BLaER1 treated with 17β-estradiol and CSF1 and Interleukin-3, amounts not matched to agents 10 nM and 100 nM (cell line): ENCODE measurements at regions not wholly inside any gene's neighbourhood (a gene's known extent, or its start where the extent isn't known, plus 50 kb on each side); places are given as distances from the start of the nearest gene placed in this dataset.

Experiments
- H3K27ac ChIP-seq, 11 experiments: shearing (Covaris generic); formaldehyde crosslinking; 2 replicates each; pipeline ENCODE4 v1.8.1; 2022
- H3K27me3 ChIP-seq, 11 experiments: shearing (Covaris generic); formaldehyde crosslinking; 2 replicates each; pipeline ENCODE4 v1.8.1; 2022
- H3K36me3 ChIP-seq, 11 experiments: shearing (Covaris generic); formaldehyde crosslinking; 2 replicates each; pipeline ENCODE4 v1.8.1; 2022
- H3K4me1 ChIP-seq, 10 experiments: shearing (Covaris generic); formaldehyde crosslinking; 2 replicates each; pipeline ENCODE4 v1.8.1; 2022
- H3K4me2 ChIP-seq, 11 experiments: shearing (Covaris generic); formaldehyde crosslinking; 2 replicates each; pipeline ENCODE4 v1.8.1; 2022
- H3K4me3 ChIP-seq, 10 experiments: shearing (Covaris generic); formaldehyde crosslinking; 2 replicates each; pipeline ENCODE4 v1.8.1; 2022
- H3K9ac ChIP-seq, 11 experiments: shearing (Covaris generic); formaldehyde crosslinking; 2 replicates each; pipeline ENCODE4 v1.8.1; 2022
- H3K9me3 ChIP-seq, 11 experiments: shearing (Covaris generic); formaldehyde crosslinking; replicated peaks in 1 of 11; 2 replicates each; pipeline ENCODE4 v1.8.1; 2022
- H4K20me1 ChIP-seq, 11 experiments: shearing (Covaris generic); formaldehyde crosslinking; 2 replicates each; pipeline ENCODE4 v1.8.1; 2022
- Cebpa-rat ChIP-seq, 11 experiments: shearing (Covaris generic); IDR thresholded peaks; 2 replicates each; pipeline ENCODE4 v1.8.1; 2022

GRCh38 chr13:54912367-54912766, 1883.8 kb downstream of the OLFM4 start:
- H4K20me1 ChIP-seq: no peaks in the 10 kb centered on the region
- no peak overlapping the region for H3K4me2 ChIP-seq
- H3K4me3 ChIP-seq: no peak overlapping the region
- peaks cover 0 to under 1% (median 0%) of the 10 kb centered on the region in 11 experiments; a peak in 1 of 22 replicates for H3K9me3 ChIP-seq
- no peaks in the 10 kb centered on the region for H3K4me1 ChIP-seq
- no peaks in the 10 kb centered on the region for H3K27me3 ChIP-seq
- no peak overlapping the region for H3K27ac ChIP-seq
- no peak overlapping the region for H3K9ac ChIP-seq
- H3K36me3 ChIP-seq: no peaks in the 10 kb centered on the region
- no peak for TF ChIP-seq Cebpa-rat (IDR thresholded peaks at IDR 0.05)

- H3K27ac ChIP-seq: no peak overlapping the region
- TF ChIP-seq Cebpa-rat (IDR thresholded peaks at IDR 0.05): no peak
- no peak overlapping the region for H3K4me2 ChIP-seq
- no peaks in the 10 kb centered on the region for H3K36me3 ChIP-seq
- H3K27me3 ChIP-seq: no peaks in the 10 kb centered on the region
- no peaks in the 10 kb centered on the region for H4K20me1 ChIP-seq
- no peak overlapping the region for H3K4me3 ChIP-seq
- H3K9me3 ChIP-seq: peaks cover 0 to 5% (median 0%) of the 10 kb centered on the region in 11 experiments; a peak in 1 of 22 replicates
- no peaks in the 10 kb centered on the region for H3K4me1 ChIP-seq
- H3K9ac ChIP-seq: no peak overlapping the region
Observed at GRCh38 chr13:54913668-54914067, 1885.1 kb downstream of the OLFM4 start.

GRCh38 chr13:54927538-54927937, 1898.9 kb downstream of the OLFM4 start:
- H3K27me3 ChIP-seq: no peaks in the 10 kb centered on the region
- H3K4me1 ChIP-seq: no peaks in the 10 kb centered on the region
- 0 out of 22 replicates have a peak, but pooled peaks cover 0 to 6% (median 0%) of the 10 kb centered on the region in 11 experiments for H3K9me3 ChIP-seq
- TF ChIP-seq Cebpa-rat (IDR thresholded peaks at IDR 0.05): no peak
- H3K4me2 ChIP-seq: no peak overlapping the region
- no peak overlapping the region for H3K4me3 ChIP-seq
- H3K9ac ChIP-seq: no peak overlapping the region
- H3K27ac ChIP-seq: no peak overlapping the region
- no peaks in the 10 kb centered on the region for H4K20me1 ChIP-seq
- no peaks in the 10 kb centered on the region for H3K36me3 ChIP-seq

GRCh38 chr13:54928071-54928470, 1899.5 kb downstream of the OLFM4 start:
- Histone ChIP-seq H3K27me3 (no peaks in the 10 kb centered on the region), H3K4me1 (no peaks in the 10 kb centered on the region), H3K9me3 (0 out of 22 replicates have a peak, but pooled peaks cover 0 to 6% (median 0%) of the 10 kb centered on the region in 11 experiments), H4K20me1 (no peaks in the 10 kb centered on the region), H3K4me3 (no peak overlapping the region), H3K4me2 (no peak overlapping the region), H3K27ac (no peak overlapping the region), H3K36me3 (no peaks in the 10 kb centered on the region), H3K9ac (no peak overlapping the region)
- no peak for TF ChIP-seq Cebpa-rat (IDR thresholded peaks at IDR 0.05)

GRCh38 chr13:54934121-54934520, 1905.5 kb downstream of the OLFM4 start:
- Histone ChIP-seq H3K4me1 (no peaks in the 10 kb centered on the region), H3K9me3 (peaks cover 0 to 11% (median 8%) of the 10 kb centered on the region in 11 experiments; a peak in 4 of 22 replicates), H3K36me3 (no peaks in the 10 kb centered on the region), H4K20me1 (no peaks in the 10 kb centered on the region), H3K27ac (no peak overlapping the region), H3K4me3 (no peak overlapping the region), H3K4me2 (no peak overlapping the region), H3K9ac (no peak overlapping the region), H3K27me3 (no peaks in the 10 kb centered on the region)
- no peak for TF ChIP-seq Cebpa-rat (IDR thresholded peaks at IDR 0.05)

DNA sequence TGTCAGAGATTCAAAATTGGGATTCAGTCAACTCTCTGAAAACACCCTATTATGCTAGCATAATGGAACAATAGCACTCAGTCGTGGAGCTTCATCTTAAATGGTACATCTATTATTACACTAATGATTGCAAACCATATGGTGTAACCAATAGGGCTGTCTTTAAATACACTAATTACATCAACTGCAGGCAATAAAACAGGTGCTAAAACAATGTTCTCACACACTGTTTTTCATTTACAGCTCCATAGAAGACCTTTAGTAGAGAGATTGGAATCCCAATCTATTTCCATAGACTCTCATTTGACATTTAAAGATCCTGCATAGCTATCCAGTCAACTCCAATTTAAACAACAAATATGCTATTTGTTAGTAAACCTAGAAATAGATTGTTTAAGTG, 1917.4 kb downstream of the OLFM4 start:
- H3K9ac ChIP-seq: no peak overlapping the region
- no peaks in the 10 kb centered on the region for H4K20me1 ChIP-seq
- H3K4me2 ChIP-seq: no peak overlapping the region
- no peaks in the 10 kb centered on the region for H3K36me3 ChIP-seq
- H3K9me3 ChIP-seq: 0 out of 22 replicates have a peak, but pooled peaks cover 0 to 4% (median 0%) of the 10 kb centered on the region in 11 experiments
- H3K4me3 ChIP-seq: no peak overlapping the region
- no peaks in the 10 kb centered on the region for H3K4me1 ChIP-seq
- no peak overlapping the region for H3K27ac ChIP-seq
- no peak for TF ChIP-seq Cebpa-rat (IDR thresholded peaks at IDR 0.05)
- no peaks in the 10 kb centered on the region for H3K27me3 ChIP-seq

- no peak for TF ChIP-seq Cebpa-rat (IDR thresholded peaks at IDR 0.05)
- Histone ChIP-seq H3K9me3 (0 out of 22 replicates have a peak, but pooled peaks cover 0 to 4% (median 0%) of the 10 kb centered on the region in 11 experiments), H3K27me3 (no peaks in the 10 kb centered on the region), H3K4me2 (no peak overlapping the region), H4K20me1 (no peaks in the 10 kb centered on the region), H3K36me3 (no peaks in the 10 kb centered on the region), H3K9ac (no peak overlapping the region), H3K4me3 (no peak overlapping the region), H3K4me1 (no peaks in the 10 kb centered on the region), H3K27ac (no peak overlapping the region)
Observed at GRCh38 chr13:54949735-54950134, 1921.1 kb downstream of the OLFM4 start.

DNA sequence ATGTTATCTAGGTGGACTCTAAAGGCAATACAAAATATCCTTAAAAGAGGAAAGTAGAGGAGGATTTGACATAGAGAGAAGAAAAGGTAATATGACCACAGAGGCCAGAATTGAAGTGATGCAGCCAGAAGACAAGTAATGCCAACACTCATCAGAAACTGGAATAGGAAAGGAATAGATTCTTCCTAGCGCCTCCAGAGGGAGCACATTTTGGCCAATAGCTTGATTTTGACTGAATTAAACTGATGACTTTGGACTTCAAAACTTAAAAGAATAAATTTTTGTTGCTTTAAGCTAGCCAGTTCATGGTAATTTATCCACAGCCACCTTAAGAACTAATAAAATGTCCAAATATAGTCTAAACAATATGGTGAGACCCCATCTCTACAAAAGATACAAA, 1921.9 kb downstream of the OLFM4 start:
- TF ChIP-seq Cebpa-rat (IDR thresholded peaks at IDR 0.05): no peak
- H3K9me3 ChIP-seq: 0 out of 22 replicates have a peak, but pooled peaks cover 0 to 4% (median 0%) of the 10 kb centered on the region in 11 experiments
- H3K4me3 ChIP-seq: no peak overlapping the region
- H3K36me3 ChIP-seq: no peaks in the 10 kb centered on the region
- no peaks in the 10 kb centered on the region for H3K27me3 ChIP-seq
- no peaks in the 10 kb centered on the region for H4K20me1 ChIP-seq
- H3K27ac ChIP-seq: no peak overlapping the region
- no peak overlapping the region for H3K4me2 ChIP-seq
- no peak overlapping the region for H3K9ac ChIP-seq
- H3K4me1 ChIP-seq: no peaks in the 10 kb centered on the region

DNA sequence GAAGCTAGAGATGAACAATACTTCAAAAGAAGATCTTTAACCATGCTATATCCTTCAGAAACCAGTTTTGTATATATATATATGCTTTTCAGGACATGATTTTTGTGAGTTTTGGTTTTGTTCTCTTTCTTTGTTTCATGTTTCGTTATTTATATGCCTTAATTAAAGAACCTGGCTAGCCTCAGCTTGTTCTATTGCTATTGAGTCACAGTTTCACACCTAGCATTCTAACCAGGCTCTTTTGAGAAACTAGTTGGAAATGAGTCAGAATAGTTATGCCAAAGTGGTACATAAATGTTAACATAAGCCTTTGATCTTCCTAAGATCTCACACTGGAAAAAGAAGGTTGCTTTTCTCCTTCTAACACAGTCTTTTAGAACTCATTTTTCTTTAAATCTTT, 1925.2 kb downstream of the OLFM4 start:
- Histone ChIP-seq H3K9ac (no peak overlapping the region), H3K4me1 (no peaks in the 10 kb centered on the region), H3K27ac (no peak overlapping the region), H3K4me3 (no peak overlapping the region), H3K9me3 (peaks cover 0 to 7% (median 5%) of the 10 kb centered on the region in 11 experiments; a peak in 7 of 22 replicates), H4K20me1 (no peaks in the 10 kb centered on the region), H3K36me3 (no peaks in the 10 kb centered on the region), H3K27me3 (no peaks in the 10 kb centered on the region), H3K4me2 (no peak overlapping the region)
- TF ChIP-seq Cebpa-rat (IDR thresholded peaks at IDR 0.05): no peak

GRCh38 chr13:54958781-54959180, 1930.2 kb downstream of the OLFM4 start:
- H3K27ac ChIP-seq: no peak overlapping the region
- H3K9ac ChIP-seq: no peak overlapping the region
- no peaks in the 10 kb centered on the region for H3K4me1 ChIP-seq
- no peaks in the 10 kb centered on the region for H4K20me1 ChIP-seq
- no peak for TF ChIP-seq Cebpa-rat (IDR thresholded peaks at IDR 0.05)
- H3K4me2 ChIP-seq: no peak overlapping the region
- no peaks in the 10 kb centered on the region for H3K27me3 ChIP-seq
- H3K36me3 ChIP-seq: no peaks in the 10 kb centered on the region
- peaks cover 7 to 30% (median 21%) of the 10 kb centered on the region in 11 experiments; a peak in 18 of 22 replicates for H3K9me3 ChIP-seq
- no peak overlapping the region for H3K4me3 ChIP-seq
